Omental fat pad (tissue), 3 donors: ENCODE measurements at regions not wholly inside any gene's neighbourhood (a gene's known extent, or its start where the extent isn't known, plus 50 kb on each side); places are given as distances from the start of the nearest gene placed in this dataset.

Source experiments
- ATAC-seq: fragments of 150-250 bp; one replicate; pipeline ENCODE4 v1.9.1; 2016; ENCODE audit warnings: mild to moderate bottlenecking, moderate library complexity; ENCODE audit not compliant: low FRiP score
- DNase-seq: peaks from one replicate; pipeline ENCODE4 v3.0.0-alpha.2; 2019; ENCODE audit warnings: low spot score
- TF ChIP-seq, protein P1 (sequence below), 3 donors: fragments of 450-650 bp; IDR thresholded peaks; one replicate each; pipeline ENCODE4 v1.5.1; 2016 to 2017; ENCODE audit warnings: antibody characterized with exemption in 3 of 3, mild to moderate bottlenecking in 3 of 3, moderate library complexity in 2 of 3

DNA sequence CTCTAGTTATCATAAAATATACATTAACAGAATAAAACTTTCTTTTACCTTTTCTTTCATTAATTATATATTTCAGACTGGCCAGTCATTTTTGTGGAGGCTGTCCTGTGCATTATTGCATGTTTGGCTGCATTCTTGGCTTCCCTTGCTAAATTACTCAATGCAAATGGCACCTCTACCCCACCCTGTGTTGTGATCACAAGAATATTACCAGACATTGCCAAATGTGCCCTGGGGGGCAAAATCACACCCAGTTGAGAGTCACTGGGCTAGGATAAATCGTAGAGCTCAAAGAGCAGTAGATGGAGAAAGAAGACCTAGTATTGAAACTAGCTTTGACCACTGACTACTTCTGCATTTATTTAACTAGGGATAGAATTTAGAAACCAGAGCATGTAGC lies 1257.8 kb upstream of the TENM4 start:
- TF ChIP-seq, protein P1, sequence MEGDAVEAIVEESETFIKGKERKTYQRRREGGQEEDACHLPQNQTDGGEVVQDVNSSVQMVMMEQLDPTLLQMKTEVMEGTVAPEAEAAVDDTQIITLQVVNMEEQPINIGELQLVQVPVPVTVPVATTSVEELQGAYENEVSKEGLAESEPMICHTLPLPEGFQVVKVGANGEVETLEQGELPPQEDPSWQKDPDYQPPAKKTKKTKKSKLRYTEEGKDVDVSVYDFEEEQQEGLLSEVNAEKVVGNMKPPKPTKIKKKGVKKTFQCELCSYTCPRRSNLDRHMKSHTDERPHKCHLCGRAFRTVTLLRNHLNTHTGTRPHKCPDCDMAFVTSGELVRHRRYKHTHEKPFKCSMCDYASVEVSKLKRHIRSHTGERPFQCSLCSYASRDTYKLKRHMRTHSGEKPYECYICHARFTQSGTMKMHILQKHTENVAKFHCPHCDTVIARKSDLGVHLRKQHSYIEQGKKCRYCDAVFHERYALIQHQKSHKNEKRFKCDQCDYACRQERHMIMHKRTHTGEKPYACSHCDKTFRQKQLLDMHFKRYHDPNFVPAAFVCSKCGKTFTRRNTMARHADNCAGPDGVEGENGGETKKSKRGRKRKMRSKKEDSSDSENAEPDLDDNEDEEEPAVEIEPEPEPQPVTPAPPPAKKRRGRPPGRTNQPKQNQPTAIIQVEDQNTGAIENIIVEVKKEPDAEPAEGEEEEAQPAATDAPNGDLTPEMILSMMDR (IDR thresholded peaks at IDR 0.05): no peak
- ATAC-seq (no peak), DNase-seq (no peak)

DNA sequence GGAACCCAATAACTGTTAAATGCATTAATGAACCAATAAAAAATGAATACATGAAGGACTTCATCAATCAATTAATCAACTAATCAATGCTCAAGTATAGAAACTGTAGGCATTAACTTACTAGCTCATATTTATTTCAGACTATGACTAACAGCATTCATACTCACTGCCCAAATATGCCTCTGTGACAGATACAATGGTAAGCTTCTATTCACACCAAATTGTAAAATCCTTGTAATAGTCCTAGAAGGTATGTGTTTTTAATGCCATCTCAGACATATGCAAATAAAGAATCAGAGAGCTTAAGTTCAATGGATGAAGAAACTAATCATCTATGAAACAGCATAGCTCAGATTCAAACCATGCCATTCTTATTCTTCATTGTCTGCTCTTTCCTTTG lies 1253.6 kb upstream of the TENM4 start:
- ATAC-seq (no peak), DNase-seq (no peak)
- TF ChIP-seq, protein P1 (IDR thresholded peaks at IDR 0.05): no peak

DNA sequence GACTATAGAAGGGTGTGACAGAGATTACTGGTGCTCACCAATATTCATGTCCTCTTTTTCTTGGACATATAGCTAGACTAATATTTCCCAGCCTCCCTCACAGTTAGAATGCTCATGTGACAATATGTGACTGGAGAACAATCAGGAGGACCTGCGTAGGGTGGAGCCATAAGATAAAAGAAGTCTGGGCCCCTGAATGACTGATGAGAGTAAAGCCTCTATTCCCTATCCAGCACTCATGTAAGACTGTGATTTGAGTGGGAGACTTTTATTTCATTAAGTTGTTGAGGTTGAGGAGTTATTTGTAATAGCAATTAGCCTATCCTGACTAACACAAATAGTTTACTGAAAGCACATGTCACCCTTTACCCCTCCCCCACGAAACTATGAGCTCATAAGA lies 1247.1 kb upstream of the TENM4 start:
- DNase-seq: no peak
- TF ChIP-seq, protein P1 (IDR thresholded peaks at IDR 0.05): no peak
- no peak for ATAC-seq

DNA sequence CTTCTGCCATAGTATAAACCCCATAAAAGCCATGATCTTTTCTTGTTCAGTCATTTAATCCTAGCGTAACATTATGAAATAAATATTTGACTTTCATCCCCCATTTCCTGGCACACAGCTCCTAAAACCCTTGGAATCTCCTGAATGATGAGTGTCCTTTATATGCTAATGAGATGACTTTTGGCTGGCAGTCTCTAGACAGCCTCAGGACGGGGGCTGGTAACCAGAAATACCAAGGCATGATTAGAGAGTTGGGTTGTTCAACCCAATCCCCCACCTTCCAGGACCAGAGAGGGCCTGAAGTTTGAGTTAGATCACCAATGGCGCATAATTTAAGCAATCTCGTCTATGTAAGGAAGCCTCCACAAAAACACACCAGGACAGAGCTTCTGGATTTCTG lies 1246.1 kb upstream of the TENM4 start:
- TF ChIP-seq, protein P1 (IDR thresholded peaks at IDR 0.05): no peak
- ATAC-seq: no peak

DNA sequence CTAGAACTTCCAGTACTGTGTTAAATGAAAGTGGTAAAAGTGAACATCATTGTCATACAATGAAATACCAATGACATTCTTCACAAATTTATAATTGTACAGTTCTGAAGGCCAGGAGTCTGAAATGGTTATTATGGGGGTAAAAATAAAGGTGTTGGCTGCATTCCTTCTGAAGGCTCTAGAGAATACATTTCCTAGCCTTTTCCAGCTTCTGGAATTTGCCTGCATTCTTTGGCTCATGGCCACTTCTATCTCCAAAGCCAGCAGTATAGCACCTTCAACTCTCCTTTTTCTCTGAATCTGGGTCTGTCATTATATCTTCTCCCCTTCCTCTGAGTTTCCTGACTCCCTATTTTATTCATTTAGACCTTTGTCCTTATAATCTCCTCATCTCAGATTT lies 1232.7 kb upstream of the TENM4 start:
- TF ChIP-seq, protein P1 (IDR thresholded peaks at IDR 0.05): no peak
- no peak for DNase-seq
- ATAC-seq: no peak

More for the DNA sequence above, 1246.1 kb upstream of the TENM4 start:
- no peak for DNase-seq

DNA sequence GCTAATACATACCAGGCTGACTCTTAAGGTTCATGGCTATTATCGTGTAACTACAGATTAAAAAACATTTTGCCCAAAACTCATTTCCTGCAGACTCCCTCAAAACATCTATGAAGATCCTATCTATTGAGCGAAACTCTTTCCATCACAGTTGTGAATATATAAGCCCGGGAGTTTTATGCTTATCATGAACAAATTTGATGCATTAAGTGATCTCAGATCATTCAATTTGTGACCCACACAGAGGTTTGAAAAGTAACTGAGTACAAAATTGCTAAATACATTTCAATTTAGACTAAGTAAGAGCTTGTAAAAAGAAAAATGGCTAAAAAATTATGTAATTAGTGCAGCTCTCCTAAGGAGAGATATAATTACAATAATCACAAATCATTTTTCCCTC lies 1228.8 kb upstream of the TENM4 start:
- TF ChIP-seq, protein P1 (IDR thresholded peaks at IDR 0.05): no peak
- DNase-seq: no peak
- ATAC-seq: no peak

DNA sequence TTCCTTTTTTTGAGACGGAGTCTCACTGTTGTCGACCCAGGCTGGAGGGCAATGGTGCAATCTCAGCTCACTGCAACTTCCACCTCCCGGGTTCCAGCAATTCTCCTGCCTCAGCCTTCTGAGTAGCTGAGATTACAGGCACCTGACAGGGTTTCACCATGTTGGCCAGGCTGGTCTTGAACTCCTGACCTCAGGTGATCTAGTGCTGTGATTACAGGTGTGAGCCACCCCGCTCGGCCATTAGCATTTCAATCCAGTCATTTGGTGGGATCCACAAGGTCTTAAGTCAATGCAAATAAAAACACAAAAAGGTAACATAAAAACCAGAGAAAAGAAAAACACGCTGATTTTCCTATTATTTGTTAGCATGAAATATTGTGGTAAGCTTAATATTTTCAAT lies 1227.2 kb upstream of the TENM4 start:
- DNase-seq (no peak), ATAC-seq (no peak)
- TF ChIP-seq, protein P1 (IDR thresholded peaks at IDR 0.05): no peak
